HEK293 (cell line): ENCODE measurements at regions not wholly inside any gene's neighbourhood (a gene's known extent, or its start where the extent isn't known, plus 50 kb on each side); places are given as distances from the start of the nearest gene placed in this dataset.

ENCODE experiments used
- CTCF ChIA-PET: fragments of 350-600 bp; formaldehyde crosslinking; extraction: SDS; loops from one replicate; lab custom pipeline; 2021; ENCODE audit warnings: antibody characterized with exemption; lab: Yijun Ruan, JAX
- POLR2A ChIA-PET: fragments of 300-600 bp; formaldehyde crosslinking; extraction: SDS; loops from one replicate; lab custom pipeline; 2020; ENCODE audit warnings: antibody characterized with exemption, inconsistent platforms; lab: Yijun Ruan, JAX
- H3K27ac ChIP-seq: fragments of 200-500 bp; sonication (Bioruptor generic); 2 replicates; pipeline ENCODE4 v1.5.1; 2014; ENCODE audit warnings: low read depth, low read length, control low read depth, inconsistent platforms; ENCODE audit errors: extremely low read depth
- H3K36me3 ChIP-seq, 2 experiments: fragments of 200-500 bp in 1 of 2; sonication (Bioruptor generic) in 1 of 2; 1 replicate in 1 of 2; 2 replicates in 1 of 2; pipeline ENCODE4 v1.5.1; 2014 to 2017; ENCODE audit warnings: inconsistent platforms in 2 of 2, low read length in 2 of 2; ENCODE audit not compliant: control insufficient read depth in 2 of 2, insufficient read depth in 1 of 2
- H3K4me1 ChIP-seq: fragments of 200-500 bp; sonication (Bioruptor generic); 2 replicates; pipeline ENCODE4 v1.5.1; 2014; ENCODE audit warnings: mild to moderate bottlenecking, low read length, inconsistent platforms; ENCODE audit not compliant: control insufficient read depth, insufficient read depth
- H3K4me3 ChIP-seq: 2 replicates; pipeline ENCODE4 v1.5.1; 2011; ENCODE audit warnings: low read depth, mild to moderate bottlenecking, control low read depth, low read length, moderate library complexity
- H3K9me3 ChIP-seq: fragments of 200-500 bp; sonication (Bioruptor generic); 2 replicates; pipeline ENCODE4 v1.5.1; 2014; ENCODE audit warnings: low read depth, low read length, inconsistent platforms; ENCODE audit not compliant: control insufficient read depth, insufficient read depth
- GLI2 ChIP-seq: fragments of 450-650 bp; formaldehyde crosslinking; IDR thresholded peaks from 2 replicates; pipeline ENCODE4; 2017; ENCODE audit warnings: missing biosample characterization, missing genetic modification characterization, low read depth, borderline replicate concordance
- MYNN ChIP-seq: fragments of 450-650 bp; formaldehyde crosslinking; IDR thresholded peaks from 2 replicates; pipeline ENCODE4 v1.5.1; 2016; ENCODE audit warnings: missing biosample characterization, missing genetic modification characterization, borderline replicate concordance
- REPIN1 ChIP-seq: fragments of 450-650 bp; formaldehyde crosslinking; IDR thresholded peaks from 2 replicates; pipeline ENCODE4 v1.5.1; 2017; ENCODE audit warnings: missing biosample characterization, missing genetic modification characterization, low read depth
- SCRT2 ChIP-seq: fragments of 450-650 bp; formaldehyde crosslinking; IDR thresholded peaks from 2 replicates; pipeline ENCODE4 v1.5.1; 2016; ENCODE audit warnings: missing biosample characterization, missing genetic modification characterization
- ZIC2 ChIP-seq: fragments of 450-650 bp; formaldehyde crosslinking; IDR thresholded peaks from 2 replicates; pipeline ENCODE4 v1.5.1; 2016; ENCODE audit warnings: missing biosample characterization, missing genetic modification characterization
- ZNF140 ChIP-seq: fragments of 450-650 bp; formaldehyde crosslinking; IDR thresholded peaks from 2 replicates; pipeline ENCODE4 v1.5.1; 2016; ENCODE audit warnings: missing biosample characterization, missing genetic modification characterization
- ZNF175 ChIP-seq: fragments of 450-650 bp; formaldehyde crosslinking; IDR thresholded peaks from 2 replicates; pipeline ENCODE4 v1.5.1; 2016; ENCODE audit warnings: missing biosample characterization, missing genetic modification characterization
- ZNF274 ChIP-seq, 2 experiments: fragments of 200-500 bp in 1 of 2; fragments of 450-650 bp in 1 of 2; sonication (Bioruptor generic) in 1 of 2; formaldehyde crosslinking in 1 of 2; IDR thresholded peaks; 2 replicates each; pipeline versions ENCODE4 v1.5.1 to v1.6.1; 2014 to 2016; ENCODE audit warnings: borderline replicate concordance in 1 of 2, inconsistent platforms in 1 of 2, low read length in 1 of 2, missing biosample characterization in 1 of 2, missing genetic modification characterization in 1 of 2
- ZNF280D ChIP-seq: fragments of 450-650 bp; formaldehyde crosslinking; IDR thresholded peaks from 2 replicates; pipeline ENCODE4 v1.5.1; 2016; ENCODE audit warnings: missing biosample characterization, missing genetic modification characterization
- ZNF311 ChIP-seq: fragments of 450-650 bp; formaldehyde crosslinking; IDR thresholded peaks from 2 replicates; pipeline ENCODE4 v1.5.1; 2017; ENCODE audit warnings: missing biosample characterization, missing genetic modification characterization, borderline replicate concordance
- ZNF549 ChIP-seq: fragments of 450-650 bp; IDR thresholded peaks from 2 replicates; pipeline ENCODE4 v1.5.1; 2018; ENCODE audit warnings: missing biosample characterization, missing genetic modification characterization, mild to moderate bottlenecking, inconsistent platforms, moderate library complexity
- ZNF670 ChIP-seq: fragments of 450-650 bp; formaldehyde crosslinking; IDR thresholded peaks from 2 replicates; pipeline ENCODE4 v1.5.1; 2016; ENCODE audit warnings: missing biosample characterization, missing genetic modification characterization, low read depth
- ZSCAN4 ChIP-seq: fragments of 450-650 bp; formaldehyde crosslinking; IDR thresholded peaks from 2 replicates; pipeline ENCODE4 v1.5.1; 2017; ENCODE audit warnings: missing biosample characterization, missing genetic modification characterization
- TF ChIP-seq, protein P1 (sequence below): fragments of 450-650 bp; formaldehyde crosslinking; conservative IDR thresholded peaks from 2 replicates; pipeline ENCODE4 v1.5.1; 2016; ENCODE audit warnings: low read depth, missing biosample characterization, missing genetic modification characterization
- TF ChIP-seq, protein P2 (sequence below): fragments of 450-650 bp; formaldehyde crosslinking; IDR thresholded peaks from 2 replicates; pipeline ENCODE4 v1.5.1; 2017; ENCODE audit warnings: missing biosample characterization, missing genetic modification characterization

- no peaks in the 10 kb centered on the region for H3K9me3 ChIP-seq
- no peak overlapping the region for H3K4me3 ChIP-seq
- H3K4me1 ChIP-seq, result no peaks in the 10 kb centered on the region
- H3K27ac ChIP-seq, result no peak overlapping the region
- POLR2A ChIA-PET, result no interaction called here
- CTCF ChIA-PET, result interaction anchor here (0.7 kb wide), 2 partner anchors 116 to 631 kb away, joined by 3 to 4 read pairs; no protein-coding TSS in a partner anchor
- no peaks in the 10 kb centered on the region for H3K36me3 ChIP-seq
- no peak for TF ChIP-seq ZNF274 (IDR thresholded peaks at IDR 0.05; ENCODE audit: low read length)
- no peak for TF ChIP-seq ZNF274 (tag by site-specific recombination; IDR thresholded peaks at IDR 0.05; ENCODE audit: borderline replicate concordance)
- TF ChIP-seq ZNF175, result no peak
- TF ChIP-seq ZNF140 (tag by site-specific recombination), result no peak
Observed at GRCh38 chr1:242839101-242839500, 314.6 kb upstream of the PLD5 start.

GRCh38 chr1:242836423-242836822 lies 311.9 kb upstream of the PLD5 start:
- TF ChIP-seq, protein P1, sequence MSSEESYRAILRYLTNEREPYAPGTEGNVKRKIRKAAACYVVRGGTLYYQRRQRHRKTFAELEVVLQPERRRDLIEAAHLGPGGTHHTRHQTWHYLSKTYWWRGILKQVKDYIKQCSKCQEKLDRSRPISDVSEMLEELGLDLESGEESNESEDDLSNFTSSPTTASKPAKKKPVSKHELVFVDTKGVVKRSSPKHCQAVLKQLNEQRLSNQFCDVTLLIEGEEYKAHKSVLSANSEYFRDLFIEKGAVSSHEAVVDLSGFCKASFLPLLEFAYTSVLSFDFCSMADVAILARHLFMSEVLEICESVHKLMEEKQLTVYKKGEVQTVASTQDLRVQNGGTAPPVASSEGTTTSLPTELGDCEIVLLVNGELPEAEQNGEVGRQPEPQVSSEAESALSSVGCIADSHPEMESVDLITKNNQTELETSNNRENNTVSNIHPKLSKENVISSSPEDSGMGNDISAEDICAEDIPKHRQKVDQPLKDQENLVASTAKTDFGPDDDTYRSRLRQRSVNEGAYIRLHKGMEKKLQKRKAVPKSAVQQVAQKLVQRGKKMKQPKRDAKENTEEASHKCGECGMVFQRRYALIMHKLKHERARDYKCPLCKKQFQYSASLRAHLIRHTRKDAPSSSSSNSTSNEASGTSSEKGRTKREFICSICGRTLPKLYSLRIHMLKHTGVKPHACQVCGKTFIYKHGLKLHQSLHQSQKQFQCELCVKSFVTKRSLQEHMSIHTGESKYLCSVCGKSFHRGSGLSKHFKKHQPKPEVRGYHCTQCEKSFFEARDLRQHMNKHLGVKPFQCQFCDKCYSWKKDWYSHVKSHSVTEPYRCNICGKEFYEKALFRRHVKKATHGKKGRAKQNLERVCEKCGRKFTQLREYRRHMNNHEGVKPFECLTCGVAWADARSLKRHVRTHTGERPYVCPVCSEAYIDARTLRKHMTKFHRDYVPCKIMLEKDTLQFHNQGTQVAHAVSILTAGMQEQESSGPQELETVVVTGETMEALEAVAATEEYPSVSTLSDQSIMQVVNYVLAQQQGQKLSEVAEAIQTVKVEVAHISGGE (tag by site-specific recombination), result no peak
- TF ChIP-seq SCRT2 (tag by site-specific recombination) (no peak), ZNF280D (tag by site-specific recombination) (no peak), REPIN1 (tag by site-specific recombination) (no peak), MYNN (no peak)
- TF ChIP-seq, protein P2, sequence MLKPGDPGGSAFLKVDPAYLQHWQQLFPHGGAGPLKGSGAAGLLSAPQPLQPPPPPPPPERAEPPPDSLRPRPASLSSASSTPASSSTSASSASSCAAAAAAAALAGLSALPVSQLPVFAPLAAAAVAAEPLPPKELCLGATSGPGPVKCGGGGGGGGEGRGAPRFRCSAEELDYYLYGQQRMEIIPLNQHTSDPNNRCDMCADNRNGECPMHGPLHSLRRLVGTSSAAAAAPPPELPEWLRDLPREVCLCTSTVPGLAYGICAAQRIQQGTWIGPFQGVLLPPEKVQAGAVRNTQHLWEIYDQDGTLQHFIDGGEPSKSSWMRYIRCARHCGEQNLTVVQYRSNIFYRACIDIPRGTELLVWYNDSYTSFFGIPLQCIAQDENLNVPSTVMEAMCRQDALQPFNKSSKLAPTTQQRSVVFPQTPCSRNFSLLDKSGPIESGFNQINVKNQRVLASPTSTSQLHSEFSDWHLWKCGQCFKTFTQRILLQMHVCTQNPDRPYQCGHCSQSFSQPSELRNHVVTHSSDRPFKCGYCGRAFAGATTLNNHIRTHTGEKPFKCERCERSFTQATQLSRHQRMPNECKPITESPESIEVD, result no peak

DNA sequence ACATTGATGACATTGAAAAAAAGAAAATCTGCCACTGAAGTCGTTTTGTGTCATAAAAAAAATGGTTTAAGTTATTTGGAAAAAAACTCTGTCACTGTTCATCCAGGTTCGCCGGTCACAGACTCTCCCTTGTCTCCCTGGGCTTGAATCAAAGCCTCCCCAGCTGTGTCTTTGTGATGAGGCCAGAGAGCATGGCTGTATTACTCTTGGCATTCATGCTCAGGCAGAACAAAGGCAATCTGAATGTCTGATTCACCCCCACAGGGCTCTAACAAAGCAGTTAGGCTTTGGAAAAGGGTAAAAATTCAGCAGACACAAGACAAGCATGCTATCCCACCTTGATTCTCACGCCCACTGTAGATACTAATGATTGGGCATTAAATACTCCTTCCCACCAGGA lies 304.3 kb upstream of the PLD5 start:
- H3K4me1 ChIP-seq, result no peaks in the 10 kb centered on the region
- no peaks in the 10 kb centered on the region for H3K36me3 ChIP-seq
- H3K9me3 ChIP-seq, result no peaks in the 10 kb centered on the region
- no peak overlapping the region for H3K4me3 ChIP-seq
- H3K27ac ChIP-seq, result no peak overlapping the region
- POLR2A ChIA-PET, result no interaction called here
- CTCF ChIA-PET, result no interaction called here
- TF ChIP-seq ZSCAN4 (tag by site-specific recombination) (no peak), GLI2 (tag by site-specific recombination) (no peak), ZNF670 (tag by site-specific recombination) (no peak), ZNF549 (tag by site-specific recombination) (no peak), ZNF311 (no peak), ZIC2 (tag by site-specific recombination) (no peak)

More at GRCh38 chr1:242836423-242836822, 311.9 kb upstream of the PLD5 start:
- ChIA-PET CTCF (no interaction called here), POLR2A (no interaction called here)
- H3K27ac ChIP-seq, result no peak overlapping the region
- H3K4me1 ChIP-seq, result no peaks in the 10 kb centered on the region
- no peaks in the 10 kb centered on the region for H3K36me3 ChIP-seq
- H3K4me3 ChIP-seq, result no peak overlapping the region
- H3K9me3 ChIP-seq, result no peaks in the 10 kb centered on the region
